SU-DHL-6 (cell line): ENCODE measurements at regions not wholly inside any gene's neighbourhood (a gene's known extent, or its start where the extent isn't known, plus 50 kb on each side); places are given as distances from the start of the nearest gene placed in this dataset.
"Not testable (repeated sequence)": the region's sequence is repeated elsewhere in the genome, so short reads cannot be mapped to it uniquely, and the experiment has no call there.

ENCODE experiments used
- H2AFZ ChIP-seq: fragments of 200-600 bp; sonication (generic); 2 replicates; pipeline ENCODE4 v1.6.1; 2014; ENCODE audit warnings: low read depth, mild to moderate bottlenecking, moderate library complexity, mixed read lengths, antibody characterized with exemption, low read length; ENCODE audit not compliant: severe bottlenecking
- H3F3A ChIP-seq: fragments of 200-600 bp; shearing (Covaris generic); 2 replicates; pipeline ENCODE4 v1.6.0; 2016; ENCODE audit warnings: antibody characterized with exemption, mild to moderate bottlenecking; ENCODE audit not compliant: insufficient read depth
- H3K27ac ChIP-seq: fragments of 200-600 bp; sonication (generic); 2 replicates; pipeline ENCODE4 v1.5.1; 2016; ENCODE audit warnings: low read depth, mild to moderate bottlenecking, low read length, moderate library complexity, mixed read lengths
- H3K27me3 ChIP-seq: fragments of 200-600 bp; sonication (generic), shearing (Covaris generic); 2 replicates; pipeline ENCODE4 v1.6.0; 2014; ENCODE audit warnings: mild to moderate bottlenecking, low read length
- H3K36me3 ChIP-seq: fragments of 200-600 bp; sonication (generic); 2 replicates; pipeline ENCODE4 v1.6.1; 2014; ENCODE audit warnings: mild to moderate bottlenecking, low read length, mixed read lengths
- H3K4me2 ChIP-seq: fragments of 300-600, 200-600 bp; shearing (Covaris generic), sonication (generic); 2 replicates; pipeline ENCODE4 v1.6.0; 2014; ENCODE audit warnings: low read length, low read depth, mild to moderate bottlenecking; ENCODE audit not compliant: poor library complexity, severe bottlenecking
- H3K4me3 ChIP-seq: fragments of 200-600 bp; sonication (generic); 2 replicates; pipeline ENCODE4 v1.5.1; 2014; ENCODE audit warnings: antibody characterized with exemption, low read length, mild to moderate bottlenecking, mixed read lengths; ENCODE audit not compliant: insufficient read depth, poor library complexity, severe bottlenecking
- H3K79me2 ChIP-seq: fragments of 200-600 bp; sonication (generic); 2 replicates; pipeline ENCODE4 v1.6.1; 2014; ENCODE audit warnings: mild to moderate bottlenecking, low read length, moderate library complexity; ENCODE audit not compliant: insufficient read depth
- H3K9ac ChIP-seq: fragments of 200-600 bp; sonication (generic); 2 replicates; pipeline ENCODE4 v1.7.0; 2014; ENCODE audit warnings: mild to moderate bottlenecking, low read length
- H3K9me2 ChIP-seq: fragments of 200-600 bp; sonication (generic); replicated peaks from 2 replicates; pipeline ENCODE4 v1.6.1; 2014; ENCODE audit warnings: low read length; ENCODE audit not compliant: insufficient read depth
- H3K9me3 ChIP-seq: fragments of 200-600 bp; sonication (generic); 2 replicates; pipeline ENCODE4 v1.6.1; 2014; ENCODE audit warnings: low read length, mixed read lengths; ENCODE audit not compliant: insufficient read depth
- H4K20me1 ChIP-seq: fragments of 200-600 bp; sonication (generic); 2 replicates; pipeline ENCODE4 v1.6.1; 2014; ENCODE audit warnings: low read depth, mild to moderate bottlenecking, antibody characterized with exemption, low read length, moderate library complexity, mixed read lengths

- H3K27me3 ChIP-seq, H3K9me2 ChIP-seq, H3F3A ChIP-seq, H4K20me1 ChIP-seq, H3K9ac ChIP-seq, H3K9me3 ChIP-seq, H3K4me2 ChIP-seq, H2AFZ ChIP-seq, H3K36me3 ChIP-seq, H3K79me2 ChIP-seq, H3K4me3 ChIP-seq, H3K27ac ChIP-seq: not testable (repeated sequence)
Measured at GRCh38 chr11:67906969-67907368, 96.9 kb downstream of the UNC93B1 start.

GRCh38 chr11:67899462-67899861 is 104.4 kb downstream of the UNC93B1 start:
- H3K4me3 ChIP-seq, H3K4me2 ChIP-seq, H3K9ac ChIP-seq, H3K79me2 ChIP-seq, H3K36me3 ChIP-seq, H4K20me1 ChIP-seq, H3K9me3 ChIP-seq, H3K27me3 ChIP-seq, H3F3A ChIP-seq, H3K27ac ChIP-seq, H3K9me2 ChIP-seq, H2AFZ ChIP-seq: not testable (repeated sequence)

- not testable (repeated sequence) for H3K36me3 ChIP-seq, H3F3A ChIP-seq, H4K20me1 ChIP-seq, H3K27me3 ChIP-seq, H3K4me2 ChIP-seq, H3K79me2 ChIP-seq, H3K9me2 ChIP-seq, H3K4me3 ChIP-seq, H3K27ac ChIP-seq, H3K9ac ChIP-seq, H2AFZ ChIP-seq, H3K9me3 ChIP-seq
Measured at GRCh38 chr11:67893487-67893886, 110.4 kb downstream of the UNC93B1 start.

- not testable (repeated sequence) for H3K27ac ChIP-seq, H3K79me2 ChIP-seq, H3K36me3 ChIP-seq, H3K9me2 ChIP-seq, H3F3A ChIP-seq, H3K4me2 ChIP-seq, H3K4me3 ChIP-seq, H3K27me3 ChIP-seq, H2AFZ ChIP-seq, H3K9me3 ChIP-seq, H3K9ac ChIP-seq, H4K20me1 ChIP-seq
Measured at GRCh38 chr11:67889646-67890045, 114.3 kb downstream of the UNC93B1 start.

GRCh38 chr11:67888056-67888455 is 115.8 kb downstream of the UNC93B1 start:
- H3K4me2 ChIP-seq, H2AFZ ChIP-seq, H3K9ac ChIP-seq, H4K20me1 ChIP-seq, H3K79me2 ChIP-seq, H3K9me3 ChIP-seq, H3F3A ChIP-seq, H3K36me3 ChIP-seq, H3K4me3 ChIP-seq, H3K27me3 ChIP-seq, H3K9me2 ChIP-seq, H3K27ac ChIP-seq: not testable (repeated sequence)

GRCh38 chr11:67886672-67887071 is 117.2 kb downstream of the UNC93B1 start:
- not testable (repeated sequence) for H2AFZ ChIP-seq, H3K27me3 ChIP-seq, H3K9me2 ChIP-seq, H4K20me1 ChIP-seq, H3K36me3 ChIP-seq, H3K4me2 ChIP-seq, H3K9ac ChIP-seq, H3F3A ChIP-seq, H3K27ac ChIP-seq, H3K9me3 ChIP-seq, H3K4me3 ChIP-seq, H3K79me2 ChIP-seq

- H3K27me3 ChIP-seq, H3K4me3 ChIP-seq, H3K36me3 ChIP-seq, H3K9ac ChIP-seq, H3K9me2 ChIP-seq, H3K4me2 ChIP-seq, H2AFZ ChIP-seq, H3K9me3 ChIP-seq, H3K79me2 ChIP-seq, H4K20me1 ChIP-seq, H3K27ac ChIP-seq, H3F3A ChIP-seq: not testable (repeated sequence)
Measured at GRCh38 chr11:67886207-67886606, 117.7 kb downstream of the UNC93B1 start.

GRCh38 chr11:67885574-67885973 is 118.3 kb downstream of the UNC93B1 start:
- H3K4me3 ChIP-seq, H3K4me2 ChIP-seq, H3K9me3 ChIP-seq, H3K9ac ChIP-seq, H3F3A ChIP-seq, H4K20me1 ChIP-seq, H3K36me3 ChIP-seq, H3K79me2 ChIP-seq, H2AFZ ChIP-seq, H3K27ac ChIP-seq, H3K27me3 ChIP-seq, H3K9me2 ChIP-seq: not testable (repeated sequence)
